ENCODE measurements at regions not wholly inside any gene's neighbourhood (a gene's known extent, or its start where the extent isn't known, plus 50 kb on each side); places are given as distances from the start of the nearest gene placed in this dataset.
A peak's percentile ranks its signal among the peaks of the same experiment; 100 is the strongest.

DNA sequence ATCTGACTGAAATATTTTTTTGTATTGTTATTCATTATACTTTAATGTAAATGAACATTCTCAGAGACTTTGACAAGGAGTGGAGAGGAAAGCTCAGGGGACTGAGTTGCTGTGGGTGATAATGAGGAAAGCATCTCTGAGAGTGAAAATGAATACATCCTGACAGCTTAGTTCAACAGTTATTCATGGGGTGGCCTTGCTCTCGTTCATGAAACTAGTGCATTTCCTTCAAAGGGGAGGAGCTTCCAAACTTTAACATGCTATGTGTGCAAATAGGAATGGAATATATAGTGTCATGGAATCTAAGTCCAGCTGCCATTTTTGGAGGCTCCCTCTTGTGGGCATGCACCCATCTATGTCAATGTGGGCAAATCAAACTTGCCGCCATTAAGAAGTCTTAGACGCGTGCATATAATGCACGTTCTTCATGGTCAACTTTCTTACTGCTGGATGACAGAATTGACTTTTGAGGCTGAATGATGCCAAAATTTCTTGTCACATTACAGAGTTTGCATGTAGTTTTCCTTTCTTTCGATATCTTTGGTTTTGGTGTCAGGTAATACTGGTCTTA lies 124.3 kb upstream of the TMEM170B start (continued):
- TF ChIP-seq TCF7 (IDR thresholded peaks at IDR 0.05; ENCODE audit: borderline replicate concordance) (no peak), FOXM1 (IDR thresholded peaks at IDR 0.05; ENCODE audit: low read depth, low read length) (0 out of 2 replicates have a peak, but pooled peaks have one; percentile 30)
- TF ChIP-seq, protein P1, sequence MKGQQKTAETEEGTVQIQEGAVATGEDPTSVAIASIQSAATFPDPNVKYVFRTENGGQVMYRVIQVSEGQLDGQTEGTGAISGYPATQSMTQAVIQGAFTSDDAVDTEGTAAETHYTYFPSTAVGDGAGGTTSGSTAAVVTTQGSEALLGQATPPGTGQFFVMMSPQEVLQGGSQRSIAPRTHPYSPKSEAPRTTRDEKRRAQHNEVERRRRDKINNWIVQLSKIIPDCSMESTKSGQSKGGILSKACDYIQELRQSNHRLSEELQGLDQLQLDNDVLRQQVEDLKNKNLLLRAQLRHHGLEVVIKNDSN (IDR thresholded peaks at IDR 0.05; ENCODE audit: borderline replicate concordance, extremely low read length, insufficient read depth, low read depth, low read length), result no peak

DNA sequence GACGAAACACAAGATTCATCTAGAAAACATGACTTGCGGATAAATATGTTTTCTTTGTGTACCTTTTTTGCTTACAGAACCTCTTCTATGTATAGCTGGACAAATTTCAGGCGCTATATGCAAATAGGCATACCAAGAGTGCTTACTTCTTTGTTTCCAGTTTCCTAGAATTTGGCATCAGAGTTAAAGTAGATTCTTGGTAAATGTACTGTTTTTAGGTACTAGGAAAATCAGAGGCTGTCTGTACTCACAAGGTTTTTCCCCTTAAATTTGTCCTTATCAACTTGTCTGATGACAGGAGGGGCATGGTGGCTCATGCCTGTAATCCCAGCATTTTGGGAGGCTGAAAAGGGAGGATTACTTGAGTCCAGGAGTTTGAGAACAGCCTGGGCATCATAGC lies 124.9 kb upstream of the TMEM170B start:
- no TSS peak for BruUV-seq (replicated peaks)
- no peak overlapping the region for H3K4me3 ChIP-seq

More for the DNA sequence above, 124.9 kb upstream of the TMEM170B start:
- WGBS (ENCODE audit: insufficient coverage, insufficient replicate concordance, low lambda C conversion rate, missing lambda C conversion rate), result 21% methylated on average over 3 of the region's 3 CpGs
- FAIRE-seq, result no peak
- ATAC-seq, result no peak
- Histone ChIP-seq H3K4me2 (ENCODE audit: control insufficient read depth, insufficient read depth) (0 out of 2 replicates have a peak overlapping the region, but pooled peaks have one; percentile 35), H3K9ac (ENCODE audit: control insufficient read depth, insufficient read depth, low read length) (no peak overlapping the region), H3K27ac (ENCODE audit: control insufficient read depth, insufficient read depth) (peak overlapping the region; percentile 34; the same call in 1 of the 2 replicates), H2AFZ (ENCODE audit: control insufficient read depth, low read depth, low read length) (no peak overlapping the region; the same call in 1 of the 2 replicates), H3K27me3 (replicated peaks in 1 of 2; ENCODE audit: control insufficient read depth in 2 of 2, insufficient read depth in 2 of 2, low read length in 1 of 2) (no peaks in the 10 kb centered on the region), H3K4me1 (ENCODE audit: control insufficient read depth, insufficient read depth, low read length) (peaks cover 30% of the 10 kb centered on the region), H3K36me3 (ENCODE audit: control insufficient read depth in 2 of 2, insufficient read depth in 2 of 2, low read length in 1 of 2) (no peaks in the 10 kb centered on the region), H3K79me2 (ENCODE audit: control insufficient read depth, insufficient read depth, low read length) (no peaks in the 10 kb centered on the region), H4K20me1 (ENCODE audit: control insufficient read depth, insufficient read depth) (no peaks in the 10 kb centered on the region), H3K9me3 (replicated peaks; ENCODE audit: control insufficient read depth, insufficient read depth, low read length) (peaks cover 10% of the 10 kb centered on the region)
- ChIA-PET RAD21 (ENCODE audit: unreplicated experiment) (interaction anchor here (0.7 to 5.7 kb wide), 14 partner anchors 9 to 269 kb away, joined by 3 to 86 read pairs (median 4); no protein-coding TSS in a partner anchor), POLR2A (interaction anchor here (1.2 to 3.0 kb wide), 3 partner anchors 31 to 53 kb away, joined by 4 to 31 read pairs (median 5); no protein-coding TSS in a partner anchor), SMC1A (ENCODE audit: uncharacterized antibody, unreplicated experiment) (interaction anchor here (0.8 to 5.5 kb wide), 23 partner anchors 8 to 183 kb away, joined by 3 to 110 read pairs (median 6); no protein-coding TSS in a partner anchor), CTCF (interaction anchor here (0.6 to 3.8 kb wide), 9 partner anchors 11 to 180 kb away, joined by 3 to 25 read pairs (median 3); partner anchors contain the start of gene NEDD9)
- no peak for TF ChIP-seq SMC3 (IDR thresholded peaks at IDR 0.05; ENCODE audit: borderline replicate concordance, low read length)
- TF ChIP-seq SMARCA5 (IDR thresholded peaks at IDR 0.05), result no peak
- TF ChIP-seq SUPT20H (IDR thresholded peaks at IDR 0.05; ENCODE audit: borderline replicate concordance, control insufficient read depth, low read depth, low read length), result no peak
- TF ChIP-seq HDAC6 (IDR thresholded peaks at IDR 0.05; ENCODE audit: unreplicated experiment), result no peak
- TF ChIP-seq, protein P2, sequence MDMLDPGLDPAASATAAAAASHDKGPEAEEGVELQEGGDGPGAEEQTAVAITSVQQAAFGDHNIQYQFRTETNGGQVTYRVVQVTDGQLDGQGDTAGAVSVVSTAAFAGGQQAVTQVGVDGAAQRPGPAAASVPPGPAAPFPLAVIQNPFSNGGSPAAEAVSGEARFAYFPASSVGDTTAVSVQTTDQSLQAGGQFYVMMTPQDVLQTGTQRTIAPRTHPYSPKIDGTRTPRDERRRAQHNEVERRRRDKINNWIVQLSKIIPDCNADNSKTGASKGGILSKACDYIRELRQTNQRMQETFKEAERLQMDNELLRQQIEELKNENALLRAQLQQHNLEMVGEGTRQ (IDR thresholded peaks at IDR 0.05; ENCODE audit: borderline replicate concordance, low read depth, low read length), result no peak
- no peak for TF ChIP-seq POLR2AphosphoS5 (IDR thresholded peaks at IDR 0.05; ENCODE audit: low read length)
- TF ChIP-seq, protein P3, sequence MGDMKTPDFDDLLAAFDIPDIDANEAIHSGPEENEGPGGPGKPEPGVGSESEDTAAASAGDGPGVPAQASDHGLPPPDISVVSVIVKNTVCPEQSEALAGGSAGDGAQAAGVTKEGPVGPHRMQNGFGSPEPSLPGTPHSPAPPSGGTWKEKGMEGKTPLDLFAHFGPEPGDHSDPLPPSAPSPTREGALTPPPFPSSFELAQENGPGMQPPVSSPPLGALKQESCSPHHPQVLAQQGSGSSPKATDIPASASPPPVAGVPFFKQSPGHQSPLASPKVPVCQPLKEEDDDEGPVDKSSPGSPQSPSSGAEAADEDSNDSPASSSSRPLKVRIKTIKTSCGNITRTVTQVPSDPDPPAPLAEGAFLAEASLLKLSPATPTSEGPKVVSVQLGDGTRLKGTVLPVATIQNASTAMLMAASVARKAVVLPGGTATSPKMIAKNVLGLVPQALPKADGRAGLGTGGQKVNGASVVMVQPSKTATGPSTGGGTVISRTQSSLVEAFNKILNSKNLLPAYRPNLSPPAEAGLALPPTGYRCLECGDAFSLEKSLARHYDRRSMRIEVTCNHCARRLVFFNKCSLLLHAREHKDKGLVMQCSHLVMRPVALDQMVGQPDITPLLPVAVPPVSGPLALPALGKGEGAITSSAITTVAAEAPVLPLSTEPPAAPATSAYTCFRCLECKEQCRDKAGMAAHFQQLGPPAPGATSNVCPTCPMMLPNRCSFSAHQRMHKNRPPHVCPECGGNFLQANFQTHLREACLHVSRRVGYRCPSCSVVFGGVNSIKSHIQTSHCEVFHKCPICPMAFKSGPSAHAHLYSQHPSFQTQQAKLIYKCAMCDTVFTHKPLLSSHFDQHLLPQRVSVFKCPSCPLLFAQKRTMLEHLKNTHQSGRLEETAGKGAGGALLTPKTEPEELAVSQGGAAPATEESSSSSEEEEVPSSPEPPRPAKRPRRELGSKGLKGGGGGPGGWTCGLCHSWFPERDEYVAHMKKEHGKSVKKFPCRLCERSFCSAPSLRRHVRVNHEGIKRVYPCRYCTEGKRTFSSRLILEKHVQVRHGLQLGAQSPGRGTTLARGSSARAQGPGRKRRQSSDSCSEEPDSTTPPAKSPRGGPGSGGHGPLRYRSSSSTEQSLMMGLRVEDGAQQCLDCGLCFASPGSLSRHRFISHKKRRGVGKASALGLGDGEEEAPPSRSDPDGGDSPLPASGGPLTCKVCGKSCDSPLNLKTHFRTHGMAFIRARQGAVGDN (IDR thresholded peaks at IDR 0.05), result no peak
- no peak for TF ChIP-seq MYB (IDR thresholded peaks at IDR 0.05; ENCODE audit: borderline replicate concordance, low read depth, low read length)
- TF ChIP-seq NRF1 (conservative IDR thresholded peaks at IDR 0.05; ENCODE audit: low read depth, low read length), result no peak
- no peak for TF ChIP-seq RCOR1 (conservative IDR thresholded peaks at IDR 0.05; ENCODE audit: low read depth, low read length)
- in situ Hi-C loops (cut with MboI), result no loop called here
- intact Hi-C loops (cut with micrococcal nuclease; ENCODE audit: unreplicated experiment), result loop anchor here (2.0 kb wide), 1 partner anchor 46 kb away; no protein-coding TSS in a partner anchor
- DNase-seq (ENCODE audit: low read depth, low spot score), result no peak

Measured in GM12878 (cell line).